Thoracic aorta (tissue), 2 donors: ENCODE measurements at regions not wholly inside any gene's neighbourhood (a gene's known extent, or its start where the extent isn't known, plus 50 kb on each side); places are given as distances from the start of the nearest gene placed in this dataset.

ENCODE experiments used
- ATAC-seq: fragments of 150-250 bp; one replicate; pipeline ENCODE4 v1.8.0; 2017; ENCODE audit warnings: low read depth; ENCODE audit not compliant: insufficient number of reproducible peaks, low FRiP score
- DNase-seq: peaks from one replicate; pipeline ENCODE4 v3.0.0-alpha.2; 2020; ENCODE audit warnings: low spot score
- H3K27ac ChIP-seq, 2 donors: fragments of 200-600 bp; sonication (generic); 1 replicate in 1 of 2; 2 replicates in 1 of 2; pipeline ENCODE4 v1.5.1; 2016; ENCODE audit warnings: mild to moderate bottlenecking in 2 of 2, moderate library complexity in 2 of 2
- H3K27me3 ChIP-seq: fragments of 200-600 bp; sonication (generic); replicated peaks from 2 replicates; pipeline ENCODE4 v1.6.0; 2016; ENCODE audit warnings: mild to moderate bottlenecking; ENCODE audit not compliant: insufficient read depth
- H3K36me3 ChIP-seq: fragments of 200-600 bp; sonication (generic); one replicate; pipeline ENCODE4 v1.5.1; 2016
- H3K4me1 ChIP-seq, 2 donors: fragments of 200-600 bp; sonication (generic); 1 replicate in 1 of 2; 2 replicates in 1 of 2; pipeline versions ENCODE4 v1.5.1 to v1.6.0; 2016; ENCODE audit warnings: low read depth in 2 of 2, mild to moderate bottlenecking in 1 of 2; ENCODE audit not compliant: control insufficient read depth in 1 of 2
- H3K4me3 ChIP-seq: fragments of 200-600 bp; sonication (generic); 2 replicates; pipeline ENCODE4 v1.5.1; 2016; ENCODE audit warnings: mild to moderate bottlenecking
- H3K9me3 ChIP-seq: fragments of 200-600 bp; sonication (generic); 2 replicates; pipeline ENCODE4 v1.5.1; 2016
- CTCF ChIP-seq: fragments of 200-600 bp; sonication (generic); IDR thresholded peaks from one replicate; pipeline ENCODE4 v1.5.1; 2019; ENCODE audit warnings: antibody characterized with exemption

- no peak for ATAC-seq
- peak overlapping the region; percentile 93 to 95 for H3K27ac ChIP-seq
Observed at GRCh38 chr1:65069011-65069565, 78.9 kb upstream of the AK4 start.

GRCh38 chr1:65072845-65073244 is 75.2 kb upstream of the AK4 start:
- DNase-seq (no peak), ATAC-seq (no peak)
- Histone ChIP-seq H3K27ac (no peak overlapping the region), H3K9me3 (no peaks in the 10 kb centered on the region), H3K27me3 (no peaks in the 10 kb centered on the region), H3K4me3 (no peak overlapping the region), H3K4me1 (peaks cover 5 to 9% of the 10 kb centered on the region in 2 donors), H3K36me3 (no peaks in the 10 kb centered on the region)
- TF ChIP-seq CTCF = no peak

More at GRCh38 chr1:65069011-65069565, 78.9 kb upstream of the AK4 start:
- DNase-seq = no peak
- Histone ChIP-seq H3K27me3 (no peaks in the 10 kb centered on the region), H3K9me3 (no peaks in the 10 kb centered on the region), H3K36me3 (peaks cover 2% of the 10 kb centered on the region), H3K4me1 (peaks cover 15 to 25% of the 10 kb centered on the region in 2 donors), H3K4me3 (peak overlapping the region; percentile 83)
- no peak for TF ChIP-seq CTCF

- H3K9me3 ChIP-seq = no peaks in the 10 kb centered on the region
- peak; percentile 74 for TF ChIP-seq CTCF
- no peak for DNase-seq
- no peaks in the 10 kb centered on the region for H3K27me3 ChIP-seq
- no peaks in the 10 kb centered on the region for H3K36me3 ChIP-seq
- no peaks in the 10 kb centered on the region for H3K4me1 ChIP-seq
- no peak for ATAC-seq
- no peak overlapping the region for H3K4me3 ChIP-seq
- no peak overlapping the region for H3K27ac ChIP-seq
Observed at GRCh38 chr1:65075123-65075976, 72.7 kb upstream of the AK4 start.

GRCh38 chr1:65077369-65077768 is 70.6 kb upstream of the AK4 start:
- no peak for ATAC-seq
- H3K27ac ChIP-seq = no peak overlapping the region
- no peak overlapping the region for H3K4me3 ChIP-seq
- DNase-seq = no peak
- no peaks in the 10 kb centered on the region for H3K36me3 ChIP-seq
- H3K9me3 ChIP-seq = no peaks in the 10 kb centered on the region
- no peaks in the 10 kb centered on the region for H3K4me1 ChIP-seq
- TF ChIP-seq CTCF = no peak
- H3K27me3 ChIP-seq = no peaks in the 10 kb centered on the region

GRCh38 chr1:65079941-65080340 is 68.1 kb upstream of the AK4 start:
- H3K4me3 ChIP-seq = no peak overlapping the region
- no peaks in the 10 kb centered on the region for H3K27me3 ChIP-seq
- H3K27ac ChIP-seq = no peak overlapping the region
- TF ChIP-seq CTCF = no peak
- no peaks in the 10 kb centered on the region for H3K4me1 ChIP-seq
- ATAC-seq (no peak), DNase-seq (no peak)
- no peaks in the 10 kb centered on the region for H3K9me3 ChIP-seq
- H3K36me3 ChIP-seq = no peaks in the 10 kb centered on the region
